ENCODE measurements at regions not wholly inside any gene's neighbourhood (a gene's known extent, or its start where the extent isn't known, plus 50 kb on each side); places are given as distances from the start of the nearest gene placed in this dataset.

DNA sequence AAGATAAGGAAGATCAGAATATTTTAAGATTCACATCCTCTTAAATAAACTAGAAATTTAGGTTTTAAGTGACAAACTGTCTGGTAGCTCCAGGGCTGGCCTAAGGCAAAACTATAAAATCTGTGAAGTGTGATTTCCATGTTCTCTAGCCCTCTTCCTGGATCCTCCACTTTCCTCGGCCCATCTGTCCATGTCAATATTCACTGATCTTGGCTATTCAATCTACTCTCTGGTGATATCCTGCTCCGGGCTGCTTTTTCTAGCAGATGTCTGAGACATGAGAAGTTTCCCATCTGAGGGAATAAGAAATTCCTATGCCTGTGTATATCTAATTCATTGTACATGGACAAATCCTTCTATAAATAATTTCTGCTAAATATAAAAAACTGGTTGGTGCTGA is 500.4 kb downstream of the GALC start:
- TF ChIP-seq, protein P1, sequence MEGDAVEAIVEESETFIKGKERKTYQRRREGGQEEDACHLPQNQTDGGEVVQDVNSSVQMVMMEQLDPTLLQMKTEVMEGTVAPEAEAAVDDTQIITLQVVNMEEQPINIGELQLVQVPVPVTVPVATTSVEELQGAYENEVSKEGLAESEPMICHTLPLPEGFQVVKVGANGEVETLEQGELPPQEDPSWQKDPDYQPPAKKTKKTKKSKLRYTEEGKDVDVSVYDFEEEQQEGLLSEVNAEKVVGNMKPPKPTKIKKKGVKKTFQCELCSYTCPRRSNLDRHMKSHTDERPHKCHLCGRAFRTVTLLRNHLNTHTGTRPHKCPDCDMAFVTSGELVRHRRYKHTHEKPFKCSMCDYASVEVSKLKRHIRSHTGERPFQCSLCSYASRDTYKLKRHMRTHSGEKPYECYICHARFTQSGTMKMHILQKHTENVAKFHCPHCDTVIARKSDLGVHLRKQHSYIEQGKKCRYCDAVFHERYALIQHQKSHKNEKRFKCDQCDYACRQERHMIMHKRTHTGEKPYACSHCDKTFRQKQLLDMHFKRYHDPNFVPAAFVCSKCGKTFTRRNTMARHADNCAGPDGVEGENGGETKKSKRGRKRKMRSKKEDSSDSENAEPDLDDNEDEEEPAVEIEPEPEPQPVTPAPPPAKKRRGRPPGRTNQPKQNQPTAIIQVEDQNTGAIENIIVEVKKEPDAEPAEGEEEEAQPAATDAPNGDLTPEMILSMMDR (conservative IDR thresholded peaks at IDR 0.05): no peak
- no peak for TF ChIP-seq EZH2 (IDR thresholded peaks at IDR 0.05; ENCODE audit: low read depth)

Measured in PC-9 (cell line).